HEK293T (cell line): ENCODE measurements at regions not wholly inside any gene's neighbourhood (a gene's known extent, or its start where the extent isn't known, plus 50 kb on each side); places are given as distances from the start of the nearest gene placed in this dataset.

Source experiments
- BHLHE40 ChIP-seq: fragments of 450-650 bp; IDR thresholded peaks from 2 replicates; pipeline ENCODE4 v1.6.1; 2016; ENCODE audit warnings: mild to moderate bottlenecking, moderate library complexity, borderline replicate concordance
- FOXA1 ChIP-seq: fragments of 450-650 bp; IDR thresholded peaks from 2 replicates; pipeline ENCODE4 v1.6.1; 2016; ENCODE audit warnings: mild to moderate bottlenecking
- FOXK2 ChIP-seq: fragments of 450-650 bp; IDR thresholded peaks from 2 replicates; pipeline ENCODE4 v1.6.1; 2016; ENCODE audit warnings: mild to moderate bottlenecking
- FOXM1 ChIP-seq: fragments of 450-650 bp; IDR thresholded peaks from 2 replicates; pipeline ENCODE4 v1.6.1; 2017; ENCODE audit warnings: mild to moderate bottlenecking, borderline replicate concordance
- HDGF ChIP-seq: fragments of 450-650 bp; IDR thresholded peaks from 2 replicates; pipeline ENCODE4 v1.6.1; 2017; ENCODE audit warnings: antibody characterized with exemption, borderline replicate concordance
- NFRKB ChIP-seq: fragments of 450-650 bp; IDR thresholded peaks from 2 replicates; pipeline ENCODE4 v1.6.1; 2016; ENCODE audit warnings: mild to moderate bottlenecking, moderate library complexity
- SP1 ChIP-seq: fragments of 450-650 bp; IDR thresholded peaks from 2 replicates; pipeline ENCODE4 v1.6.1; 2017
- SUZ12 ChIP-seq: fragments of 450-650 bp; IDR thresholded peaks from 2 replicates; pipeline ENCODE4 v1.6.1; 2016; ENCODE audit warnings: mild to moderate bottlenecking
- TARDBP ChIP-seq: fragments of 450-650 bp; IDR thresholded peaks from 2 replicates; pipeline ENCODE4 v1.6.1; 2016
- ZNF384 ChIP-seq: fragments of 450-650 bp; IDR thresholded peaks from 2 replicates; pipeline ENCODE4 v1.6.1; 2016

GRCh38 chr10:58115218-58116050, 152.3 kb downstream of the IPMK start:
- TF ChIP-seq SUZ12 (no peak), FOXA1 (no peak), NFRKB (no peak), TARDBP (no peak), FOXK2 (no peak), SP1 (no peak), ZNF384 (no peak), HDGF (no peak), FOXM1 (no peak), BHLHE40 (no peak)
